GM23338 (cell line): ENCODE measurements at regions not wholly inside any gene's neighbourhood (a gene's known extent, or its start where the extent isn't known, plus 50 kb on each side); places are given as distances from the start of the nearest gene placed in this dataset.

Experiments used
- ATAC-seq: fragments of 200-7000 bp; cut with Tn5 transposase; 3 replicates; pipeline ENCODE4 v1.9.1; 2020
- DNase-seq: peaks from one replicate; pipeline ENCODE4 v3.0.0-alpha.2; 2015; ENCODE audit warnings: low spot score
- H2AFZ ChIP-seq: fragments of 200-600 bp; sonication (generic); 2 replicates; pipeline ENCODE4 v1.8.0; 2016; ENCODE audit warnings: antibody characterized with exemption, mild to moderate bottlenecking, moderate library complexity
- H3F3A ChIP-seq: fragments of 200-600 bp; sonication (generic); replicated peaks from 2 replicates; pipeline ENCODE4 v1.8.0; 2017; ENCODE audit warnings: antibody characterized with exemption, mixed run types, low read depth
- H3K27ac ChIP-seq: fragments of 200-600 bp; sonication (generic); 2 replicates; pipeline ENCODE4 v1.6.1; 2016; ENCODE audit warnings: low read depth
- H3K27me3 ChIP-seq: fragments of 200-600 bp; sonication (generic); 2 replicates; pipeline ENCODE4 v1.8.0; 2016; ENCODE audit warnings: mild to moderate bottlenecking, mixed run types, moderate library complexity; ENCODE audit not compliant: insufficient read depth
- H3K36me3 ChIP-seq: fragments of 200-600 bp; sonication (generic); 2 replicates; pipeline ENCODE4 v1.8.0; 2016; ENCODE audit warnings: mild to moderate bottlenecking; ENCODE audit not compliant: insufficient read depth
- H3K4me1 ChIP-seq: fragments of 200-600 bp; sonication (generic); 2 replicates; pipeline ENCODE4 v1.8.0; 2016; ENCODE audit warnings: mild to moderate bottlenecking, moderate library complexity; ENCODE audit not compliant: insufficient read depth
- H3K4me2 ChIP-seq: fragments of 200-600 bp; sonication (generic); 2 replicates; pipeline ENCODE4 v1.7.1; 2017; ENCODE audit warnings: mixed run types
- H3K4me3 ChIP-seq: fragments of 200-600 bp; sonication (generic); 2 replicates; pipeline ENCODE4 v1.6.1; 2016; ENCODE audit warnings: mixed run types
- H3K79me2 ChIP-seq: fragments of 200-600 bp; sonication (generic); replicated peaks from 2 replicates; pipeline ENCODE4 v1.8.0; 2017; ENCODE audit warnings: mild to moderate bottlenecking; ENCODE audit not compliant: insufficient read depth
- H3K9me2 ChIP-seq: fragments of 200-600 bp; sonication (generic); 2 replicates; pipeline ENCODE4 v1.8.0; 2017; ENCODE audit not compliant: insufficient read depth
- H4K20me1 ChIP-seq: fragments of 200-600 bp; sonication (generic); replicated peaks from 2 replicates; pipeline ENCODE4 v1.8.0; 2017; ENCODE audit warnings: mild to moderate bottlenecking; ENCODE audit not compliant: insufficient read depth
- H3K27ac Mint-ChIP-seq: 2 replicates; pipeline ENCODE4 v1.8.0; 2020; ENCODE audit warnings: inconsistent platforms, mild to moderate bottlenecking, moderate library complexity, mixed read lengths
- H3K27me3 Mint-ChIP-seq: 3 replicates; pipeline ENCODE4 v1.8.0; 2022; ENCODE audit warnings: low read depth, mild to moderate bottlenecking, moderate library complexity, mixed read lengths, inconsistent platforms; ENCODE audit not compliant: insufficient read depth, poor library complexity
- H3K36me3 Mint-ChIP-seq: 3 replicates; pipeline ENCODE4 v1.8.0; 2021; ENCODE audit warnings: low read depth, mild to moderate bottlenecking, inconsistent platforms, moderate library complexity, mixed read lengths
- H3K4me1 Mint-ChIP-seq: 3 replicates; pipeline ENCODE4 v1.8.0; 2020; ENCODE audit warnings: mild to moderate bottlenecking, inconsistent platforms, mixed read lengths
- H3K4me3 Mint-ChIP-seq: 3 replicates; pipeline ENCODE4 v1.8.0; 2021; ENCODE audit warnings: moderate library complexity, mild to moderate bottlenecking, inconsistent platforms, mixed read lengths
- H3K9me3 Mint-ChIP-seq: 3 replicates; pipeline ENCODE4 v1.8.0; 2020; ENCODE audit warnings: moderate library complexity, mild to moderate bottlenecking, inconsistent platforms, mixed read lengths
- CREB1 ChIP-seq: fragments of 250-450 bp; sonication (Bioruptor Pico); IDR thresholded peaks from 2 replicates; pipeline ENCODE4 v1.5.0; 2020; ENCODE audit warnings: low read depth, mild to moderate bottlenecking, moderate library complexity
- EZH2phosphoT487 ChIP-seq: fragments of 200-600 bp; sonication (generic); IDR thresholded peaks from one replicate; pipeline ENCODE4 v1.8.1; 2018; ENCODE audit warnings: antibody characterized with exemption; ENCODE audit not compliant: unreplicated experiment
- JUNB ChIP-seq: IDR thresholded peaks from one replicate; pipeline ENCODE4 v1.6.1; 2016; ENCODE audit warnings: antibody characterized with exemption; ENCODE audit not compliant: unreplicated experiment
- NANOG ChIP-seq: IDR thresholded peaks from 2 replicates; pipeline ENCODE4 v1.6.1; 2016; ENCODE audit warnings: antibody characterized with exemption, borderline replicate concordance
- POLR2AphosphoS5 ChIP-seq: IDR thresholded peaks from 2 replicates; pipeline ENCODE4 v1.6.1; 2016; ENCODE audit warnings: antibody characterized with exemption, low read depth
- STAT1 ChIP-seq: IDR thresholded peaks from one replicate; pipeline ENCODE4 v1.6.1; 2016; ENCODE audit warnings: antibody characterized with exemption; ENCODE audit not compliant: unreplicated experiment
- ZNF114 ChIP-seq: fragments of 250-450 bp; sonication (Bioruptor Pico); IDR thresholded peaks from 2 replicates; pipeline ENCODE4 v1.5.0; 2020; ENCODE audit warnings: mild to moderate bottlenecking, moderate library complexity
- TF ChIP-seq, protein P1 (sequence below): IDR thresholded peaks from one replicate; pipeline ENCODE4 v1.6.1; 2018; ENCODE audit warnings: antibody characterized with exemption; ENCODE audit not compliant: unreplicated experiment
- TF ChIP-seq, protein P2 (sequence below): IDR thresholded peaks from 2 replicates; pipeline ENCODE4 v1.6.1; 2016; ENCODE audit warnings: antibody characterized with exemption
- TF ChIP-seq, protein P3 (sequence below): fragments of 250-450 bp; sonication (Bioruptor Pico); IDR thresholded peaks from 2 replicates; pipeline ENCODE4 v1.5.0; 2020; ENCODE audit warnings: mild to moderate bottlenecking, moderate library complexity
- TF ChIP-seq, protein P4 (sequence below), 2 experiments: fragments of 200-600 bp in 1 of 2; sonication (generic) in 1 of 2; conservative IDR thresholded peaks; 2 replicates each; pipeline versions ENCODE4 v1.5.1 to v1.6.1; 2016 to 2017; ENCODE audit warnings: antibody characterized with exemption in 2 of 2, low read depth in 2 of 2, mild to moderate bottlenecking in 2 of 2, moderate library complexity in 1 of 2

DNA sequence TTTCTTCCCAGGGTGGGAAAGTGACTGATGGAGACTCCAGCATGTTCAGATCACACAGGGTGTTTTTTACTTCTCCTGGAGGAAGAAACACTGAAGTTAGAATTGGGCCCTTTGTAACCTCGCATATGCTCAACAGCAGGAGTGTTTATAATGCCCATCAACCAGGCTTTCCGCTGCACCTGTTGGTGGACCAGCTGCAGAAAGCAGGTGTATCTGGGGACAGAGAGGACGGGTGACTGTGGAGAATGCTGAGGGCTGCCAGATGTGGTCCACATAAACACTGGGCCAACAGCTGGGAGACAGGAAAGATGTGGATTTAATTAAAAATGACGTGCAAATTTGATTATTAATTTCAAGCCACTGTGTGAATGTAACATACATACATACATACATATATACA is 335.5 kb upstream of the SPRED2 start (continued):
- TF ChIP-seq, protein P1, sequence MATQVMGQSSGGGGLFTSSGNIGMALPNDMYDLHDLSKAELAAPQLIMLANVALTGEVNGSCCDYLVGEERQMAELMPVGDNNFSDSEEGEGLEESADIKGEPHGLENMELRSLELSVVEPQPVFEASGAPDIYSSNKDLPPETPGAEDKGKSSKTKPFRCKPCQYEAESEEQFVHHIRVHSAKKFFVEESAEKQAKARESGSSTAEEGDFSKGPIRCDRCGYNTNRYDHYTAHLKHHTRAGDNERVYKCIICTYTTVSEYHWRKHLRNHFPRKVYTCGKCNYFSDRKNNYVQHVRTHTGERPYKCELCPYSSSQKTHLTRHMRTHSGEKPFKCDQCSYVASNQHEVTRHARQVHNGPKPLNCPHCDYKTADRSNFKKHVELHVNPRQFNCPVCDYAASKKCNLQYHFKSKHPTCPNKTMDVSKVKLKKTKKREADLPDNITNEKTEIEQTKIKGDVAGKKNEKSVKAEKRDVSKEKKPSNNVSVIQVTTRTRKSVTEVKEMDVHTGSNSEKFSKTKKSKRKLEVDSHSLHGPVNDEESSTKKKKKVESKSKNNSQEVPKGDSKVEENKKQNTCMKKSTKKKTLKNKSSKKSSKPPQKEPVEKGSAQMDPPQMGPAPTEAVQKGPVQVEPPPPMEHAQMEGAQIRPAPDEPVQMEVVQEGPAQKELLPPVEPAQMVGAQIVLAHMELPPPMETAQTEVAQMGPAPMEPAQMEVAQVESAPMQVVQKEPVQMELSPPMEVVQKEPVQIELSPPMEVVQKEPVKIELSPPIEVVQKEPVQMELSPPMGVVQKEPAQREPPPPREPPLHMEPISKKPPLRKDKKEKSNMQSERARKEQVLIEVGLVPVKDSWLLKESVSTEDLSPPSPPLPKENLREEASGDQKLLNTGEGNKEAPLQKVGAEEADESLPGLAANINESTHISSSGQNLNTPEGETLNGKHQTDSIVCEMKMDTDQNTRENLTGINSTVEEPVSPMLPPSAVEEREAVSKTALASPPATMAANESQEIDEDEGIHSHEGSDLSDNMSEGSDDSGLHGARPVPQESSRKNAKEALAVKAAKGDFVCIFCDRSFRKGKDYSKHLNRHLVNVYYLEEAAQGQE = no peak
- no peak for TF ChIP-seq JUNB

DNA sequence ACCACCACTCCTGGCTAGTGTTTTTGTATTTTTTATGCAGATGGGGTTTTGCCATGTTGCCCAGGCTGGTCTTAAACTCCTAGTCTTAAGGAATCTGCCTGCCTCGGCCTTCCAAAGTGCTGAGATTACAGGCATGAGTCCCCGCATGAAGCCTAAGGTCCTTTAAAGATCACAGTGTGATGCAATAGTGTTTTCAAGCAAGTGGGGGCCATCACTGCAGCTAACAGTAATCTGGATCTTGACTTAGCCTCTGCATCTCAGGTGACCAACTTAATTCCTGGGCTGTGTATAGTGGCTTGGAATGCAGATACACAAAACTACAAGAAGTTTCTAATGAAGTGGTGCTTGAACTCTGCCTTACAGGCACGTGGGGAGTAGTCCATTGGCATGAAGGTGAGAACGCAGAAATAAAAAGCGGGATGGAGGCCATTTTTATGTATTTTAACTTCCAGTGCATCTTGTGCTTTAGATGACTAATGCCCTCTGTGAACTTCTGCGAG is 334.4 kb upstream of the SPRED2 start:
- Histone ChIP-seq H3K4me2 (no peak overlapping the region), H3K4me3 (no peak overlapping the region), H3K9me2 (no peaks in the 10 kb centered on the region), H3F3A (no peaks in the 10 kb centered on the region), H2AFZ (no peak overlapping the region), H3K27ac (no peak overlapping the region), H3K4me1 (no peaks in the 10 kb centered on the region), H3K27me3 (no peaks in the 10 kb centered on the region), H3K36me3 (no peaks in the 10 kb centered on the region), H3K79me2 (no peaks in the 10 kb centered on the region), H4K20me1 (no peaks in the 10 kb centered on the region)
- H3K27me3 Mint-ChIP-seq = no peaks in the 10 kb centered on the region
- DNase-seq = no peak
- no peaks in the 10 kb centered on the region; the same call in 2 of the 3 replicates for H3K9me3 Mint-ChIP-seq
- H3K4me1 Mint-ChIP-seq = no peaks in the 10 kb centered on the region
- H3K36me3 Mint-ChIP-seq = no peaks in the 10 kb centered on the region
- TF ChIP-seq JUNB (no peak), ZNF114 (CRISPR knock-in tag) (no peak), EZH2phosphoT487 (no peak), NANOG (no peak), CREB1 (CRISPR knock-in tag) (no peak), POLR2AphosphoS5 (no peak), STAT1 (no peak)
- TF ChIP-seq, protein P2, sequence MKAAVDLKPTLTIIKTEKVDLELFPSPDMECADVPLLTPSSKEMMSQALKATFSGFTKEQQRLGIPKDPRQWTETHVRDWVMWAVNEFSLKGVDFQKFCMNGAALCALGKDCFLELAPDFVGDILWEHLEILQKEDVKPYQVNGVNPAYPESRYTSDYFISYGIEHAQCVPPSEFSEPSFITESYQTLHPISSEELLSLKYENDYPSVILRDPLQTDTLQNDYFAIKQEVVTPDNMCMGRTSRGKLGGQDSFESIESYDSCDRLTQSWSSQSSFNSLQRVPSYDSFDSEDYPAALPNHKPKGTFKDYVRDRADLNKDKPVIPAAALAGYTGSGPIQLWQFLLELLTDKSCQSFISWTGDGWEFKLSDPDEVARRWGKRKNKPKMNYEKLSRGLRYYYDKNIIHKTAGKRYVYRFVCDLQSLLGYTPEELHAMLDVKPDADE = no peak
- TF ChIP-seq, protein P3, sequence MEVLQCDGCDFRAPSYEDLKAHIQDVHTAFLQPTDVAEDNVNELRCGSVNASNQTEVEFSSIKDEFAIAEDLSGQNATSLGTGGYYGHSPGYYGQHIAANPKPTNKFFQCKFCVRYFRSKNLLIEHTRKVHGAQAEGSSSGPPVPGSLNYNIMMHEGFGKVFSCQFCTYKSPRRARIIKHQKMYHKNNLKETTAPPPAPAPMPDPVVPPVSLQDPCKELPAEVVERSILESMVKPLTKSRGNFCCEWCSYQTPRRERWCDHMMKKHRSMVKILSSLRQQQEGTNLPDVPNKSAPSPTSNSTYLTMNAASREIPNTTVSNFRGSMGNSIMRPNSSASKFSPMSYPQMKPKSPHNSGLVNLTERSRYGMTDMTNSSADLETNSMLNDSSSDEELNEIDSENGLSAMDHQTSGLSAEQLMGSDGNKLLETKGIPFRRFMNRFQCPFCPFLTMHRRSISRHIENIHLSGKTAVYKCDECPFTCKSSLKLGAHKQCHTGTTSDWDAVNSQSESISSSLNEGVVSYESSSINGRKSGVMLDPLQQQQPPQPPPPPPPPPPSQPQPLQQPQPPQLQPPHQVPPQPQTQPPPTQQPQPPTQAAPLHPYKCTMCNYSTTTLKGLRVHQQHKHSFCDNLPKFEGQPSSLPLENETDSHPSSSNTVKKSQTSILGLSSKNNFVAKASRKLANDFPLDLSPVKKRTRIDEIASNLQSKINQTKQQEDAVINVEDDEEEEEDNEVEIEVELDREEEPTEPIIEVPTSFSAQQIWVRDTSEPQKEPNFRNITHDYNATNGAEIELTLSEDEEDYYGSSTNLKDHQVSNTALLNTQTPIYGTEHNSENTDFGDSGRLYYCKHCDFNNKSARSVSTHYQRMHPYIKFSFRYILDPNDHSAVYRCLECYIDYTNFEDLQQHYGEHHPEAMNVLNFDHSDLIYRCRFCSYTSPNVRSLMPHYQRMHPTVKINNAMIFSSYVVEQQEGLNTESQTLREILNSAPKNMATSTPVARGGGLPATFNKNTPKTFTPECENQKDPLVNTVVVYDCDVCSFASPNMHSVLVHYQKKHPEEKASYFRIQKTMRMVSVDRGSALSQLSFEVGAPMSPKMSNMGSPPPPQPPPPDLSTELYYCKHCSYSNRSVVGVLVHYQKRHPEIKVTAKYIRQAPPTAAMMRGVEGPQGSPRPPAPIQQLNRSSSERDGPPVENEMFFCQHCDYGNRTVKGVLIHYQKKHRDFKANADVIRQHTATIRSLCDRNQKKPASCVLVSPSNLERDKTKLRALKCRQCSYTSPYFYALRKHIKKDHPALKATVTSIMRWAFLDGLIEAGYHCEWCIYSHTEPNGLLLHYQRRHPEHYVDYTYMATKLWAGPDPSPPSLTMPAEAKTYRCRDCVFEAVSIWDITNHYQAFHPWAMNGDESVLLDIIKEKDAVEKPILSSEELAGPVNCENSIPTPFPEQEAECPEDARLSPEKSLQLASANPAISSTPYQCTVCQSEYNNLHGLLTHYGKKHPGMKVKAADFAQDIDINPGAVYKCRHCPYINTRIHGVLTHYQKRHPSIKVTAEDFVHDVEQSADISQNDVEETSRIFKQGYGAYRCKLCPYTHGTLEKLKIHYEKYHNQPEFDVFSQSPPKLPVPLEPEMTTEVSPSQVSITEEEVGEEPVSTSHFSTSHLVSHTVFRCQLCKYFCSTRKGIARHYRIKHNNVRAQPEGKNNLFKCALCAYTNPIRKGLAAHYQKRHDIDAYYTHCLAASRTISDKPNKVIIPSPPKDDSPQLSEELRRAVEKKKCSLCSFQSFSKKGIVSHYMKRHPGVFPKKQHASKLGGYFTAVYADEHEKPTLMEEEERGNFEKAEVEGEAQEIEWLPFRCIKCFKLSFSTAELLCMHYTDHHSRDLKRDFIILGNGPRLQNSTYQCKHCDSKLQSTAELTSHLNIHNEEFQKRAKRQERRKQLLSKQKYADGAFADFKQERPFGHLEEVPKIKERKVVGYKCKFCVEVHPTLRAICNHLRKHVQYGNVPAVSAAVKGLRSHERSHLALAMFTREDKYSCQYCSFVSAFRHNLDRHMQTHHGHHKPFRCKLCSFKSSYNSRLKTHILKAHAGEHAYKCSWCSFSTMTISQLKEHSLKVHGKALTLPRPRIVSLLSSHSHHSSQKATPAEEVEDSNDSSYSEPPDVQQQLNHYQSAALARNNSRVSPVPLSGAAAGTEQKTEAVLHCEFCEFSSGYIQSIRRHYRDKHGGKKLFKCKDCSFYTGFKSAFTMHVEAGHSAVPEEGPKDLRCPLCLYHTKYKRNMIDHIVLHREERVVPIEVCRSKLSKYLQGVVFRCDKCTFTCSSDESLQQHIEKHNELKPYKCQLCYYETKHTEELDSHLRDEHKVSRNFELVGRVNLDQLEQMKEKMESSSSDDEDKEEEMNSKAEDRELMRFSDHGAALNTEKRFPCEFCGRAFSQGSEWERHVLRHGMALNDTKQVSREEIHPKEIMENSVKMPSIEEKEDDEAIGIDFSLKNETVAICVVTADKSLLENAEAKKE = no peak
- TF ChIP-seq, protein P4, sequence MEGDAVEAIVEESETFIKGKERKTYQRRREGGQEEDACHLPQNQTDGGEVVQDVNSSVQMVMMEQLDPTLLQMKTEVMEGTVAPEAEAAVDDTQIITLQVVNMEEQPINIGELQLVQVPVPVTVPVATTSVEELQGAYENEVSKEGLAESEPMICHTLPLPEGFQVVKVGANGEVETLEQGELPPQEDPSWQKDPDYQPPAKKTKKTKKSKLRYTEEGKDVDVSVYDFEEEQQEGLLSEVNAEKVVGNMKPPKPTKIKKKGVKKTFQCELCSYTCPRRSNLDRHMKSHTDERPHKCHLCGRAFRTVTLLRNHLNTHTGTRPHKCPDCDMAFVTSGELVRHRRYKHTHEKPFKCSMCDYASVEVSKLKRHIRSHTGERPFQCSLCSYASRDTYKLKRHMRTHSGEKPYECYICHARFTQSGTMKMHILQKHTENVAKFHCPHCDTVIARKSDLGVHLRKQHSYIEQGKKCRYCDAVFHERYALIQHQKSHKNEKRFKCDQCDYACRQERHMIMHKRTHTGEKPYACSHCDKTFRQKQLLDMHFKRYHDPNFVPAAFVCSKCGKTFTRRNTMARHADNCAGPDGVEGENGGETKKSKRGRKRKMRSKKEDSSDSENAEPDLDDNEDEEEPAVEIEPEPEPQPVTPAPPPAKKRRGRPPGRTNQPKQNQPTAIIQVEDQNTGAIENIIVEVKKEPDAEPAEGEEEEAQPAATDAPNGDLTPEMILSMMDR (conservative IDR thresholded peaks at IDR 0.05; ENCODE audit: low read depth in 2 of 2) = no peak
- no peak overlapping the region for H3K4me3 Mint-ChIP-seq
- no peak for ATAC-seq
- no peak overlapping the region for H3K27ac Mint-ChIP-seq
